ENCODE measurements at regions not wholly inside any gene's neighbourhood (a gene's known extent, or its start where the extent isn't known, plus 50 kb on each side); places are given as distances from the start of the nearest gene placed in this dataset.

DNA sequence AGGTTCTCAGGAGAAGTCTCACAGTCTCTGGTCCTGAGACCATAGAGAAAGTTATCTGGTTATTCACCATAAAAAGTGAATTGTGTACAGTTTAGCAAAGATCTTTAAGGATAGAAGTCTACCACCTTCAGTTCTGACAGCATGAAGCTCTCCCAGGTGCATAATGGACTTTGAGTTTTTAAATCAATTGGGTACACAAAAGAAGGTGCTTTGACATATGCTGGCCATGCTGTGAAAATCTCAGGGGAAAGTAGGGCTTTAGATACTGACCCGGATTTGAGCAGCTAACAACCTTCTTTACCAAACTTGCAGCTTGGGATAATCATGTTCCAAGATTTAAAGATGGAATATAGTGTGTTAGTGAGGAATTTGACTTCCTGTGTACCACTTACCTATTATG is 264.2 kb downstream of the ZSWIM6 start:
- no peak for DNase-seq

DNA sequence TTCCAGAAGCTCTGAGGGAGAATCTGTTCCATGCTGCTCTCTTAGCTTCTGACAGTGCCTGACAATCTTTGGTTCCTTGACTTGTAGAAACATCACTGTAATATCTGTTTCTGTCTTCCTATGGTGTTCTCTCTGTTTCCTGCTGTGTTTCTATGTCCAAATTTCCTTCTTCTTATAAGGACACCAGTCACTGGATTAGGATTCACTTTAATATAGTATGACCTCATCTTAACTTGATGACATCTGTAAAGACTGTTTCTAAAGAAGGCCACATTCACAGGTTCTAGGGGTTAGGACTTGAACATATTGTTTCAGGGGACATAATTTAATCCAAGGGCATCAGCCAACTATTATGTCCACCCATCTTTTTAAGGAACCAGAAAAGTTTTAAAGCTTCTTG is 265.6 kb downstream of the ZSWIM6 start:
- DNase-seq: no peak

DNA sequence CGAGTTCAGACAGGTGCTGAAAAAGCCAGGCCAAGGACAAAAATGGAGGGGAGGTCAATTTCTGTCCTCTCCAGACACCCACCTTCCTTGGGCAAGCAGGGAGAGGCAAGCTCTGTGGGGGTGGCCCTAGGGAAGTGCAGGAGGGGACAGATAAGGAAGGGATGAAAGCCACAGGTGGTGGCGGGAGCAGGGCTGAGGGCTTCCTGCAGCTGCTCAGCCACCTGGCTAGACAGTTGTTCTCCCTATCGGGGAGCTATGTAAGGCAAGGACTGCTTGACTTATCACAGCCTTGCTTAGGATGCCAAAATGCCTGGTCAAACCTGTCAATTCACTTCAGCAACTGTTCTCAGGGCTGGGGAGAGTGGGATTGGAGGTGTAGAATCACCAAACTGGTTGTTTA is 266.1 kb downstream of the ZSWIM6 start:
- no peak for DNase-seq

DNA sequence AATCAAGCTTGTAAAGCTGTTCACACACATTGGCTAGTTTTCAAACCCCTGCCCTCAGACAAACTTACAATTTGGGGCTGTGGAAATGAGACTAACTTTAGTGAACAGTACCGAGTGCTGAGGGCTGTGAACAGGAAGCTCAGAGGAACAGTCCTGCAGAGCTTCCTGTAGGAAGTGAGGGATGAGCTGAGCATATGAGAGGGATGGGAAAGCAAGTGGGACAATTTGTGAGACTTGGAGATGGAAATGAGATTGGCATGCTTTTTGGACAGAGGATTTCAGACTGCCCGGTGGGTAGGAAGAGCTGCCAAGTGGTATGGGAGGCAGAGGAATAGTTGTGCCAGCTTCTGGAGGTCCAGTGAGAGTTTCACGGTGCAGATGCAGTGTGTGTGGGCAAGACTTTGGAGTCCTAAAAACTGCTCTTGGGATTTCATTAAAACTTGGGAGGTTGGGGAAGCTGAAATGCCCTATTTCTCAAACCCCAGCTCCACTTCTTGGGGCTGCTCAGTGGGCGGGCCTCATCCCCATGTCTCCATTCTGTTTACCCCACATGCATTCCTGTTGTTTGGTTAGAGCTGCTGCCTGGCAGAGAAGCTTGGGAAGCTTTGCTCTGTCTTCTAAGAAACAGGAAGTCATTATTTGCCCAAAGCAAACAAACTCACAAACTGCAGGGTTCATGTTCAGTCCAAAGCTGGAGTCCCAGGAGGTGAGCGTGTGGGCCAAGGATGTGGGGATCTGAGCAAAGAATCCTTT is 267.5 kb downstream of the ZSWIM6 start:
- no peak for DNase-seq

DNA sequence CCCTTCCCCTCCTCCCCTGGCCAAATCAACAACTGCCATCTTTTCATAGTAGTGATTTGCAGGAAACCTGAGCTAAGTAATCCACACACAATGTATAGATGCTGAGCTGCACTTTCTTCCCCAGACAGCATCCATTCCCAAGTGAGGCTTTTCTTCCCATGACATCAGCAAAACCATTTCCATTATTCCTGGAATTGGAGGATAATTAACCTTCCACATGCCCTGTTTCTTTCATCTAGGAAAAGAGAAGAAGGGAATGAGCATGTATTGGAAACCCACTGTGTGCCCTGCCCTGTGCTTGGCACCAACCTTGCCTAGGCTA is 268.0 kb downstream of the ZSWIM6 start:
- DNase-seq: peak; percentile 19

DNA sequence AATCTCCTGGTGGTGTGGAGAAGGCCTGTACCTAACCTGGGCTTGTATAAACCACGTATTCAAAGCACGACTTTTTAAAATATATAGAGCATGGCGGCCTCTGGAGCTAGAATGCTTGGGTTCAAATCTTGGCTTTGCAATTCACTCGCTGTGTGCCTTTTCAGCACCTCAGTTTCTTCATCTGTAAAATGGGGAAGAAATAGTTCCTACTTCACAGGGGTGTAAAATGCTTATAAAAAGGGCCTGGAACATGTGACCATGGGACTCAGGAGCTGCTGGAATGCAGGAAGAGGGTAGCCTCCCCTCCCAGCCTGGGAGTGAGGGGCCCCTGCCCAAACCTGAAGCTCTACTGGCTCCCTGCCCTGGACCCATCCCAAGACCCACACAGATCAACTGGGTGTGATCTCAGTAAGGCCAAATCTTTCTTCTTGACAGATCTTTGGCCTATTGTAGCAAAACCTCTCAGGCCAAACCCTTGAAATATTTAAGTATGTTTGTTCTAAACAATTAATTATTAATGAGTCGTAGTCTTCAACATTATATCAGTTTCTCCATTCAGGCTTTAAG is 269.0 kb downstream of the ZSWIM6 start:
- no peak for DNase-seq

GRCh38 chr5:61603211-61603908 is 271.3 kb downstream of the ZSWIM6 start:
- DNase-seq: peak; percentile 1

DNA sequence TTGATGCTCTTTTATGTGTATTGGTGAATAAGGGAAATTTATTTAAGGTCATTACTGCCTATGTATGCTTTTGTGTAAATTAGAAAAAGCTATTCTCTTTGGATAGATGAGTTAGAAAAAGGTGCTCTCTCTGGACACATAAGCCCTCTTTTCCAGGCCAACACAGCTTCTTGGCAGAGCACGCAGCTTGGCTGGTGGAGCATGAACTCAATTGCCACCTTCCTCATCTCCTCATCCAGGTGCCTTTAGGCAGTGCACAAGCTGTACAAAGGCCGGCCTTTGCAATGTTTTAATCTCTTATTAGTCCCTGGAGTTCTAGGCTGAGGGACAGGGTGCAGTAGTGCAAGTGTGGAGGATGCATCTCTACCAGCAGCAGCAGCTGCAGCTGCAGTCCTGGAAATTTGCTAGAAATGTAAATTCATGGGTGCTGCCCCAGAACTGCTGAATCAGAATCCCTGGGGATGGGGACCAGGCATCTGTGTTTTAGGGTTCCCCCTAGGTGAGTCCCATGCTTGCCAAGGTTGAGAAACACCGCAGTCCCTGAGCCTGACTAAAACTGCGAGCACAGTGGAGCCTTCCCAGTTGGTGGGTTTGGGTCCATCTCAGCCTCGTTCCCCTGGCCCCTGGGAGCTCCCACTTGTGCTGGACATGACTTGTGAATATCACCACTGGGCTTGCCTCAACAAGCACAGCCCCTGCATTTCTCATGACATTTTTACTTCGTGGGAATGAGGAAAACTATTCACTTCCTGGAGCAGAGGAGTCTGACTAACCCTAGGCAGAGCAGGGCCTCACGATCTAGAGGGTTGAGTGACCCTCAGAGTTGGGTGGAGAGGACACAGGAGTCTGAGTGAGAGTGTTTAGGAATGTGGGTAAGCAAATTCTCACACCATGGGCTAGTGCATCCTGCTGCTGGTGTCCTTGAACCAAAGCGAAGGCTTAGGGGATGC is 272.3 kb downstream of the ZSWIM6 start:
- no peak for DNase-seq

GRCh38 chr5:61609840-61610677 is 278.0 kb downstream of the ZSWIM6 start:
- no peak for DNase-seq

GRCh38 chr5:61610678-61611024 is 278.6 kb downstream of the ZSWIM6 start:
- no peak for DNase-seq

GRCh38 chr5:61612431-61612830 is 280.4 kb downstream of the ZSWIM6 start:
- no peak for DNase-seq

- no peak for DNase-seq
These were observed 281.6 kb downstream of the ZSWIM6 start for GRCh38 chr5:61613679-61614078.

GRCh38 chr5:61614606-61615005 is 282.5 kb downstream of the ZSWIM6 start:
- DNase-seq: no peak

DNA sequence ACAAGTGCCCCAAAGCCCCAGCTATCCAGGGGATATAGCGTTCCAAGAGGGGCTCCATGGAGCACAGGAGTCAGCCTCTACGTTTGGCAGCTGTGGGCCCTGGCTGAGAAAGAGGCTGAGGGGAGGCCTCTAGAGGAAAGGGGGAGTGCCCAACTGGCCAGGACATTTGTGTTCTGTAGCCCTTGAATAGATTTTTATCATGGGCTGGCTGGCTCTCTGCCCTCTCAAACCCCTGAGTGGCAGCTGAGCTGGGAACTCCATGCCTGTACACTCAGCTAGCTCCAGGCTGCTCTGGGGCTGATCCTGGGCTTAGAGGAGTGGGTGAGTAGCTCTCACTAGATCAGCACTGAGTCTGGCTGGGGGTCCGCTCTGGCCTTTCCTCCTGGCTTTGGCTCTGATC is 285.0 kb downstream of the ZSWIM6 start:
- DNase-seq: no peak

DNA sequence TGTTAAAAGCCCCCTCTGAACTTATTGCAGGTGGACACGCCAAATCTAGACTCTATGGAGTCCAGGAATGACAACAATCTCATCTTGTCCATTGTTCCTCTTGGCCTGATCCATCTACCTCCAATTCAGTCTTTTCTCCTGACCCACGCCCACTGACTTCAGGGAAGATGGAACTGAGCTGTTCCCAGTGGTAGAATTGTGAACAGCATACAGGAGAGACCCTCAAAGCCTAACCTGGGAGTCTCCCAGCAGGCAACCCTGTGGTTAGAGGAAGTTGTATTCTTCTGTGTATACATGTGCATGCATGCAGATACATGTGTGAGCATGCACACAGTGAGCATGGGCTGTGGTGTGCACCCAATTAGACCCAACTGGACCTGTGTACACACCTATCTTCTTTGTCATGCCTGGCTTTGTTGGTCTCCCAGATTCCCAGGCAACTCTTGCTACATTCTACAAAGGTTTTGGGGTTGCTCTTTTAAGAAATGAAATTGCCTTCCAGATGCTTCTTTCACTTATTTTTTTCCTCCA is 286.0 kb downstream of the ZSWIM6 start:
- no peak for DNase-seq

GRCh38 chr5:61618577-61618976 is 286.5 kb downstream of the ZSWIM6 start:
- no peak for DNase-seq

- no peak for DNase-seq
These were observed 287.2 kb downstream of the ZSWIM6 start for GRCh38 chr5:61619289-61619688.

- no peak for DNase-seq
These were observed 287.9 kb downstream of the ZSWIM6 start for GRCh38 chr5:61619777-61620518.

DNA sequence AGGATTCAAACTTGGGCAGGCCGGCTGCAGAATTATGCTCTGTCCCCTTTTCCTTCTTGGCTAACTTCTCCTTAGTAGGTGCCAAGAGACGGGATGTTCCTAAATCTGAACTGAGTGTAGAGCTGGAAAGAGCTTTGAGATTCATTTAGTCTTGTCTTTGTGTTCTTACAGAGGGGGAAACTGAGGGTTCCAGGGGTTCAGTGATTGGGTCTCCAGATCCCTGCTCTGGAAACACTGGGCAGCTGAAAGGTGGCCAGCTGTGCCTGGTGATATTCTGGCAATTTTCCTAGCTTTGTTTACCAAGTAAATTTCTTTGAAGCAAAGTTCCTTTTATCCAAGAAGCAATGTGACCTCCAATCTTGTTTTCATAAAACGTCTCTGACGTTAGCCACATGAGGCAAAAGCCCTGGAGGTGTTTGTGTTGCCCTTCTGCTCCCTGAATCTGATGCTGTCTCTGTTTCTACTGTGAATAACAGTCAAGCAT is 288.7 kb downstream of the ZSWIM6 start:
- no peak for DNase-seq

DNA sequence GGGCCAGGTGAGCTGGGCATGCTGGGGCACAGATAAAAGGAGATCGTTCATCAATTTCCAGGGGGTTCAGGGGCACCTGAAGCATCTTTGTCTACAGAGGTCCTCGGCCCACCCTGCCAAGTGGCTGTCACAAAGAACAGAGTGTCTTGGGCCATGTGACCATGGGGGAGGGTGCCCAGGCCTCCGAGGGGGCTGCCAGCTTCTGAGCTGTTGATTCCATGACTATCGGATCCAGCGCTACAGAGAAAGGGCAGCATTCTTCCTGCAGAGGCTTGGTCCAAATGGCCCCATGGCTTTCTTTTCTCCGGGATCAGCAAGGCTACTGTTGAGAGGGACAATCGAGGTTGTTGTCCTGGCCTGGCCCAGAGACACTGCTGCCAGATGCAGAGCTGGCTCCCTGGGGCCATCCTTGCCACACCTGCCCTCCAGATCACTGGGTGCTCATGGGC is 289.2 kb downstream of the ZSWIM6 start:
- no peak for DNase-seq

DNA sequence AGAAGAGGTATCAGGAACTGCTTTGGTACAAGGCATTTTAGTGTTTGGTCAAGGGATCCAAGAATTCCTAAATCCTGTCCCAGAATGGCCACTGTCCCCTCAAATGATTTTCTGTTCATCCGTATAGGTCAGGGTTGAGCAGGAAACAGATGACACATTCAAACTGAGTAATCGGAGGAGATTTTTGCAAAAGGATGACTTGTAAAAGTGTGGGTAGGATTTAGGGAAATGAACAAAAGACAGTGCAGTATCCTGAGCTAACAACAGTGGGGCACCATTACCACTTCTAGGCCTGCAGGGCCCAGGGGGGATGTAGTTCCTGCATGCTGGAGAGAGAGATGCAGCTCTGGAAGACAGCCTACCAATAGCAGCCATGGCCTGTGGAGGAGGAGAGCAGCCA is 290.1 kb downstream of the ZSWIM6 start:
- no peak for DNase-seq
